Panc1 (cell line): ENCODE measurements at regions not wholly inside any gene's neighbourhood (a gene's known extent, or its start where the extent isn't known, plus 50 kb on each side); places are given as distances from the start of the nearest gene placed in this dataset.

Source experiments
- POLR2AphosphoS5 ChIP-seq: IDR thresholded peaks from 2 replicates; pipeline ENCODE4 v1.6.1; 2012; ENCODE audit warnings: mild to moderate bottlenecking, low read depth, low read length, moderate library complexity
- REST ChIP-seq, 2 experiments: IDR thresholded peaks; 2 replicates each; pipeline ENCODE4 v1.6.1; 2011 to 2012; ENCODE audit warnings: low read depth in 2 of 2, control low read depth in 1 of 2, low read length in 1 of 2, mild to moderate bottlenecking in 1 of 2, moderate library complexity in 1 of 2; ENCODE audit not compliant: insufficient read depth in 1 of 2
- SIN3A ChIP-seq: IDR thresholded peaks from 2 replicates; pipeline ENCODE4 v1.6.1; 2012; ENCODE audit warnings: low read depth, mild to moderate bottlenecking, low read length, moderate library complexity, borderline replicate concordance; ENCODE audit not compliant: insufficient read depth
- TF ChIP-seq, protein P1 (sequence below): fragments of 450-650 bp; IDR thresholded peaks from 2 replicates; pipeline ENCODE4 v1.5.1; 2017; ENCODE audit warnings: mild to moderate bottlenecking

DNA sequence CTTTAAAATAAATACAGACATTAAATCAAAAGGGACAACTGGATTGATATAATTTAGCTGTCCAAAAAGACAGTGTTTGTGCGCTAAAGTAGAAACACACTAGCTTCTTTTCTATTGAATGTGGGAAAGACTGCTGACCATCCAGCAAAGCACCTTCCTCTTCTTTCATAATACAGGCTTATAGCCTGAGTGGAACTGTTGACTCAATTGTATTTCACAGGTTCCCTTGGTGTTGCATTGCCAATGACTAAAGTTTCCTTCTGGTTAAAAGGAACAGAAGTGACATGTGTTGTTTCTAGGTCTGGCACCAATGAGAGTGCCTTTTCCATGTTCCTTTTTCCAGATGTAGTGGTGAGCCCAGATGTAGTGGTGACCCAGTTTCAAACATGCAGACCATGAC is 412.3 kb downstream of the RNF144A start:
- TF ChIP-seq REST (IDR thresholded peaks at IDR 0.05; ENCODE audit: insufficient read depth in 1 of 2, low read depth in 2 of 2, low read length in 1 of 2) (no peak), SIN3A (no peak), POLR2AphosphoS5 (no peak)
- TF ChIP-seq, protein P1, sequence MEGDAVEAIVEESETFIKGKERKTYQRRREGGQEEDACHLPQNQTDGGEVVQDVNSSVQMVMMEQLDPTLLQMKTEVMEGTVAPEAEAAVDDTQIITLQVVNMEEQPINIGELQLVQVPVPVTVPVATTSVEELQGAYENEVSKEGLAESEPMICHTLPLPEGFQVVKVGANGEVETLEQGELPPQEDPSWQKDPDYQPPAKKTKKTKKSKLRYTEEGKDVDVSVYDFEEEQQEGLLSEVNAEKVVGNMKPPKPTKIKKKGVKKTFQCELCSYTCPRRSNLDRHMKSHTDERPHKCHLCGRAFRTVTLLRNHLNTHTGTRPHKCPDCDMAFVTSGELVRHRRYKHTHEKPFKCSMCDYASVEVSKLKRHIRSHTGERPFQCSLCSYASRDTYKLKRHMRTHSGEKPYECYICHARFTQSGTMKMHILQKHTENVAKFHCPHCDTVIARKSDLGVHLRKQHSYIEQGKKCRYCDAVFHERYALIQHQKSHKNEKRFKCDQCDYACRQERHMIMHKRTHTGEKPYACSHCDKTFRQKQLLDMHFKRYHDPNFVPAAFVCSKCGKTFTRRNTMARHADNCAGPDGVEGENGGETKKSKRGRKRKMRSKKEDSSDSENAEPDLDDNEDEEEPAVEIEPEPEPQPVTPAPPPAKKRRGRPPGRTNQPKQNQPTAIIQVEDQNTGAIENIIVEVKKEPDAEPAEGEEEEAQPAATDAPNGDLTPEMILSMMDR = no peak
